ENCODE measurements at regions not wholly inside any gene's neighbourhood (a gene's known extent, or its start where the extent isn't known, plus 50 kb on each side); places are given as distances from the start of the nearest gene placed in this dataset.

GRCh38 chr7:17710312-17710711 is 230.0 kb downstream of the SNX13 start:
- no peak overlapping the region for H3K4me3 ChIP-seq (ENCODE audit: low read depth, low read length)
- no peak for TF ChIP-seq CTCF (IDR thresholded peaks at IDR 0.05; ENCODE audit: insufficient read depth, low read depth, low read length)

GRCh38 chr7:17713584-17713983 is 226.7 kb downstream of the SNX13 start:
- no peak for TF ChIP-seq CTCF (IDR thresholded peaks at IDR 0.05; ENCODE audit: insufficient read depth, low read depth, low read length)
- no peak for DNase-seq (ENCODE audit: low read depth)
- H3K4me3 ChIP-seq (ENCODE audit: low read depth, low read length), result no peak overlapping the region

More at GRCh38 chr7:17710312-17710711, 230.0 kb downstream of the SNX13 start:
- DNase-seq (ENCODE audit: low read depth), result no peak

GRCh38 chr7:17716816-17717215 is 223.5 kb downstream of the SNX13 start:
- TF ChIP-seq CTCF (IDR thresholded peaks at IDR 0.05; ENCODE audit: insufficient read depth, low read depth, low read length), result no peak
- no peak for DNase-seq (ENCODE audit: low read depth)
- H3K4me3 ChIP-seq (ENCODE audit: low read depth, low read length), result no peak overlapping the region

- no peak overlapping the region for H3K4me3 ChIP-seq (ENCODE audit: low read depth, low read length)
- no peak for DNase-seq (ENCODE audit: low read depth)
- TF ChIP-seq CTCF (IDR thresholded peaks at IDR 0.05; ENCODE audit: insufficient read depth, low read depth, low read length), result no peak
Observed at GRCh38 chr7:17719998-17720397, 220.3 kb downstream of the SNX13 start.

GRCh38 chr7:17721736-17722285 is 218.5 kb downstream of the SNX13 start:
- no peak for TF ChIP-seq CTCF (IDR thresholded peaks at IDR 0.05; ENCODE audit: insufficient read depth, low read depth, low read length)
- no peak overlapping the region for H3K4me3 ChIP-seq (ENCODE audit: low read depth, low read length)
- DNase-seq (ENCODE audit: low read depth), result no peak

GRCh38 chr7:17722798-17723197 is 217.5 kb downstream of the SNX13 start:
- H3K4me3 ChIP-seq (ENCODE audit: low read depth, low read length), result no peak overlapping the region
- no peak for TF ChIP-seq CTCF (IDR thresholded peaks at IDR 0.05; ENCODE audit: insufficient read depth, low read depth, low read length)
- DNase-seq (ENCODE audit: low read depth), result no peak

GRCh38 chr7:17725821-17726220 is 214.5 kb downstream of the SNX13 start:
- no peak overlapping the region for H3K4me3 ChIP-seq (ENCODE audit: low read depth, low read length)
- peak; percentile 60 for DNase-seq (ENCODE audit: low read depth)
- no peak for TF ChIP-seq CTCF (IDR thresholded peaks at IDR 0.05; ENCODE audit: insufficient read depth, low read depth, low read length)

All from fibroblast of villous mesenchyme (primary cell).